GM12874 (cell line): ENCODE measurements at regions not wholly inside any gene's neighbourhood (a gene's known extent, or its start where the extent isn't known, plus 50 kb on each side); places are given as distances from the start of the nearest gene placed in this dataset.
A peak's percentile ranks its signal among the peaks of the same experiment; 100 is the strongest.

Experiments
- CTCF ChIP-seq: IDR thresholded peaks from 2 replicates; pipeline ENCODE4 v1.5.1; 2011; ENCODE audit warnings: low read depth, mild to moderate bottlenecking, control low read depth, low read length, moderate library complexity; ENCODE audit not compliant: insufficient read depth

- peak; percentile 54 for TF ChIP-seq CTCF
Measured at GRCh38 chr12:90253674-90254181, 545.1 kb upstream of the ATP2B1 start.

GRCh38 chr12:90253136-90253535 is 544.5 kb upstream of the ATP2B1 start:
- TF ChIP-seq CTCF = no peak

GRCh38 chr12:90250766-90251165 is 542.1 kb upstream of the ATP2B1 start:
- no peak for TF ChIP-seq CTCF

- TF ChIP-seq CTCF = no peak
Measured at GRCh38 chr12:90250042-90250441, 541.4 kb upstream of the ATP2B1 start.

- TF ChIP-seq CTCF = no peak
Measured at GRCh38 chr12:90246688-90247087, 538.0 kb upstream of the ATP2B1 start.

GRCh38 chr12:90245391-90245790 is 536.8 kb upstream of the ATP2B1 start:
- TF ChIP-seq CTCF = no peak

- TF ChIP-seq CTCF = no peak
Measured at GRCh38 chr12:90244232-90244631, 535.6 kb upstream of the ATP2B1 start.

- TF ChIP-seq CTCF = no peak
Measured at GRCh38 chr12:90243211-90243610, 534.6 kb upstream of the ATP2B1 start.
